ENCODE measurements at regions not wholly inside any gene's neighbourhood (a gene's known extent, or its start where the extent isn't known, plus 50 kb on each side); places are given as distances from the start of the nearest gene placed in this dataset.

GRCh38 chr12:124629789-124630480 lies 62.5 kb upstream of the NCOR2 start:
- H3K27ac ChIP-seq (ENCODE audit: low read depth in 1 of 2, low read length in 2 of 2): no peak overlapping the region
- TF ChIP-seq CTCF (IDR thresholded peaks at IDR 0.05): no peak
- H3K4me2 ChIP-seq (replicated peaks; ENCODE audit: extremely low read depth, low read length, poor library complexity, severe bottlenecking): no peak overlapping the region
- DNase-seq: no peak
- no peaks in the 10 kb centered on the region for H3K36me3 Mint-ChIP-seq
- no peaks in the 10 kb centered on the region for H3K79me2 ChIP-seq (ENCODE audit: insufficient read depth, low read length)
- peak overlapping the region in 4 of 7 donors; percentile 6 to 56 (median 49) for H3K27ac Mint-ChIP-seq
- H2AFZ ChIP-seq (ENCODE audit: insufficient read depth, low read depth, low read length, poor library complexity, severe bottlenecking): no peak overlapping the region
- intact Hi-C loops (cut with micrococcal nuclease): loop anchor here (5.0 kb wide), 2 partner anchors 37 to 38 kb away; no protein-coding TSS in a partner anchor
- 97% methylated on average over 7 of the region's 12 CpGs for WGBS (ENCODE audit: insufficient coverage)
- peaks cover 0 to 2% (median 0%) of the 10 kb centered on the region in 7 donors for H3K9me3 Mint-ChIP-seq
- no peaks in the 10 kb centered on the region for H3K36me3 ChIP-seq (replicated peaks in 1 of 2; ENCODE audit: control insufficient read depth in 1 of 2, insufficient read depth in 2 of 2, low read length in 2 of 2)
- peaks cover 0 to 2% (median 0%) of the 10 kb centered on the region in 3 donors for H3K27me3 Mint-ChIP-seq (ENCODE audit: low read depth in 3 of 3)
- H3K9ac ChIP-seq (ENCODE audit: insufficient read depth, low read length, poor library complexity, severe bottlenecking): no peak overlapping the region
- H3K4me1 ChIP-seq (ENCODE audit: control insufficient read depth in 1 of 2, insufficient read depth in 2 of 2, low read length in 2 of 2): peaks cover 58 to 62% of the 10 kb centered on the region in 2 donors
- no peaks in the 10 kb centered on the region for H3K9me3 ChIP-seq (replicated peaks in 1 of 2; ENCODE audit: control insufficient read depth in 1 of 2, insufficient read depth in 1 of 2, low read length in 2 of 2)
- H3K4me1 Mint-ChIP-seq: peaks cover 58% of the 10 kb centered on the region
- no peaks in the 10 kb centered on the region for H3K27me3 ChIP-seq (ENCODE audit: control insufficient read depth in 2 of 2, insufficient read depth in 2 of 2, low read length in 2 of 2)
- no peak overlapping the region for H3K4me3 ChIP-seq (replicated peaks in 1 of 3; ENCODE audit: low read depth in 2 of 3, low read length in 3 of 3)
- H3K4me3 Mint-ChIP-seq: no peak overlapping the region
- no peaks in the 10 kb centered on the region for H4K20me1 ChIP-seq (ENCODE audit: insufficient read depth, low read length)

- H2AFZ ChIP-seq (ENCODE audit: insufficient read depth, low read depth, low read length, poor library complexity, severe bottlenecking): no peak overlapping the region
- H4K20me1 ChIP-seq (ENCODE audit: insufficient read depth, low read length): no peaks in the 10 kb centered on the region
- peaks cover 58 to 62% of the 10 kb centered on the region in 2 donors for H3K4me1 ChIP-seq (ENCODE audit: control insufficient read depth in 1 of 2, insufficient read depth in 2 of 2, low read length in 2 of 2)
- H3K4me2 ChIP-seq (replicated peaks; ENCODE audit: extremely low read depth, low read length, poor library complexity, severe bottlenecking): no peak overlapping the region
- no peak for DNase-seq
- TF ChIP-seq CTCF (IDR thresholded peaks at IDR 0.05): no peak
- no peaks in the 10 kb centered on the region for H3K79me2 ChIP-seq (ENCODE audit: insufficient read depth, low read length)
- H3K4me3 ChIP-seq (replicated peaks in 1 of 3; ENCODE audit: low read depth in 2 of 3, low read length in 3 of 3): no peak overlapping the region
- no peaks in the 10 kb centered on the region for H3K36me3 ChIP-seq (replicated peaks in 1 of 2; ENCODE audit: control insufficient read depth in 1 of 2, insufficient read depth in 2 of 2, low read length in 2 of 2)
- no peaks in the 10 kb centered on the region for H3K9me3 ChIP-seq (replicated peaks in 1 of 2; ENCODE audit: control insufficient read depth in 1 of 2, insufficient read depth in 1 of 2, low read length in 2 of 2)
- H3K27me3 Mint-ChIP-seq (ENCODE audit: low read depth in 3 of 3): peaks cover 0 to 2% (median 0%) of the 10 kb centered on the region in 3 donors
- H3K4me3 Mint-ChIP-seq: no peak overlapping the region
- intact Hi-C loops (cut with micrococcal nuclease): loop anchor here in 1 of 2 donors (5.0 kb wide), 2 partner anchors 37 to 38 kb away; no protein-coding TSS in a partner anchor
- H3K27ac ChIP-seq (ENCODE audit: low read depth in 1 of 2, low read length in 2 of 2): no peak overlapping the region
- H3K9me3 Mint-ChIP-seq: peaks cover 0 to 2% (median 0%) of the 10 kb centered on the region in 7 donors
- no peak overlapping the region for H3K27ac Mint-ChIP-seq
- 90% methylated on average over 2 of the region's 5 CpGs for WGBS (ENCODE audit: insufficient coverage)
- no peaks in the 10 kb centered on the region for H3K27me3 ChIP-seq (ENCODE audit: control insufficient read depth in 2 of 2, insufficient read depth in 2 of 2, low read length in 2 of 2)
- peaks cover 63% of the 10 kb centered on the region for H3K4me1 Mint-ChIP-seq
- peaks cover 0 to 2% of the 10 kb centered on the region in 2 donors for H3K36me3 Mint-ChIP-seq
- no peak overlapping the region for H3K9ac ChIP-seq (ENCODE audit: insufficient read depth, low read length, poor library complexity, severe bottlenecking)
Observed at GRCh38 chr12:124629117-124629516, 61.7 kb upstream of the NCOR2 start.

Data from CD14-positive monocyte (primary cell).